GM20431 (cell line): ENCODE measurements at regions not wholly inside any gene's neighbourhood (a gene's known extent, or its start where the extent isn't known, plus 50 kb on each side); places are given as distances from the start of the nearest gene placed in this dataset.

ENCODE experiments used
- in situ Hi-C: fragments of 300-500 bp; cut with MseI, MboI; formaldehyde crosslinking; loops from one replicate; pipeline ENCODE4 v1.15.0; 2020; ENCODE audit warnings: low sequenced_read_pairs; ENCODE audit not compliant: unreplicated experiment

DNA sequence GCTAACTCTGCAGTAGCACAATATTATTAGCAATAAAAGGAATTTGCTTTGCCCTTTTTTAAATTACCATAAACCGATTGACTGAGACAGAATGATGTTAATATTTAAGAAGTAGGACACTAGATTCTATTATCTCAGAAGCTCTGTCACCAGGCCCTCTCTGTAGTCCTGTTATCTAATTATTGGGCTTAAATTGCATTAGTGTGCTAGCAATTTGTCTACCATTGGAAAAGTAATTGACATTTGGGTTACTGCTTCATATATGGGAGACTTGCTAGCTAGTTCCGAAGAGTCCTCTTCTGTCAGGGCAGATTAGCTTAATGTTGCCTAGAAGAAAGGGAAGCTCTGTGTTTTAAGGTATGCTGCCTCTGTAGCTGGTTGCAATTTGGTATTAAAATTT is 1107.3 kb upstream of the EEF2KMT start:
- in situ Hi-C loops: no loop called here

DNA sequence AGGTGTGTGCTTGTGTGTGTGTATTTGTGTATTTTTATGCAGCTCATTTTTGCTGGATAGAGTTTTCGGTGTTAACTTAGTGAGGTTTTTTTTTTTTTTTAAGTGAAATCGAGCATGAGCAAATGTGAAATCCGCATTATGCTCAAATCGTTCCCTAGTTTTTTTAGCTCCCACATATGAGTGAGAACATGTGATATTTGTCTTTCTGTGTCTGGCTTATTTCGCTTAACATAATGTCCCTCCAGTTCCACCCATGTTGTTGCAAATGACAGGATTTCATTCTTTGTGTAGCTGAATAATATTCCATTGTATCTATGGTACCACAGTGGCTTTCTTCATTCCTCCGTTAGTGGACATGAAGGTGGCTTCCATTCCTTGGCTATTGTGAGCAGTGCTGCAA is 1103.3 kb upstream of the EEF2KMT start:
- in situ Hi-C loops: no loop called here

DNA sequence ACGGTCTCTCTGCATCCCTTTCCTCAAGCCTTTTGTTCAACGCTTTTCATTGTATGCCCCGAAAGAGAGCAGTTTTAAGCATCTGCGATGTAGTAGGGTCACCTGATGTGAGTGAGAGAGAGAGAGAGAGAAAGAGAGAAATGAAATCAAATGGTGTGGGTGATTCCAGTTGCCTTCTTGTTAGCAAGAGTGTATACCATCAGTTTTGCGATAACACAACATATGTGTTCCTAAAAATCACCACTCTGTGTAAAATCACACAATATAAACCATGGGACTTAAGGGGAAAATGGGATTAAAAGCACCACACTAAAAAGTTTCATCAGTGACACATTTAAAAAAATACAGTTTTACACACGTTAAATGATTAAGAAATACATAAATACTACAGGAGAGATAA is 1102.7 kb upstream of the EEF2KMT start:
- in situ Hi-C loops: no loop called here

DNA sequence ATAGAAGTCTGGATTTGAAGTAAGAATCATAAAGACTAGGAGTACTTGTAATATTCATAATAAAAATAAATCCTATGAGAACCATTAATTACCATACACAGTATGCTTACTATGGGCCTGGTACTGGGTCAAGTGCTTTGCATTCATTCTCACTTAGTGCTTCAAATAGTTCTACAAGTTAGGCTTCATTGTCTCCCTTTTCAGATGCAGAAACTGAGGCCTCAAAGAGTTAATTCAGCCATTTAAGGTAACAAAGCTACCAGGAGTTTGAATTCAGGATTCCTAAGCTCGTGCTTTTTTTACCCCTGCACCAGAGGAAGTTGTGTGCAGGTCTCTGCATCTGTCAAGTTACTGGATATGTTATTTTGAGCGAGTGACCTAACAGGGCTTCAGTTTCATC is 1098.4 kb upstream of the EEF2KMT start:
- in situ Hi-C loops: no loop called here

DNA sequence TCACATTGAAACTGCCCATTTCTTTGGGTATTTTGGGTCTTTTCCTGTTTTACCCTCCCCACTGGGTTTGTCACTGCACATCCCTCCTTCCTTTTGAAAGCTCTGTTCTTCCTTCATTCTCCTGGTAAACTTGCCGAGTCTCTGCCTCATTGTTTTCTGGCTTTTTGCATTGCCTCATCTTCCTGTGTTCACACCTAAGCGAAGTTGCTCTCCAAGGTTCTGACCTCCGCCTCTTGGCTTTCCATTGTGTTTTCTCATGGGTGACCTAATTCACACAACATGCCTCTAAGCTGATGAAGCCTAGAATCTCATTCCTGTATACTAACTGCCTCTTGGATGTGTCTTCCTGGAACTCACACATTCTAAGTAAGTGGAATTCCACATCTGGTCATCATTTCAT is 1096.1 kb upstream of the EEF2KMT start:
- in situ Hi-C loops: no loop called here

DNA sequence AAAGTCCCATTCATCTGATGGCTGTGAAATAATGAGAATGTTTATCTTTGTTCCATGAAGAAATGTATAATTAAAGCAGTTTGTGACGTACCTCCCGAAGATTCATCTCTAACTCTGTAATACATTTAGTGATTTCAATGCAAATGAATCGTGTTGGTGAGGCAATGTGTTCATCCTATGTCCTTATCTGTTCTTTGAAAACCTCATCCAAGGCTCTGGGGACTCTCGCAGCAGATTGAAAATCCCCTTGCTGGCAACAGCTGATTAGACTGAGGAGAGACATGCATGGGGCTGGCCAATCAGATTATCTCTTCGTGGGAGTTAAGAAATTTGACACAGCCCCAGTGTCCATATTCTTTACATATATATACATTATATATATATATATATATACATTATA is 1095.4 kb upstream of the EEF2KMT start:
- in situ Hi-C loops: no loop called here

DNA sequence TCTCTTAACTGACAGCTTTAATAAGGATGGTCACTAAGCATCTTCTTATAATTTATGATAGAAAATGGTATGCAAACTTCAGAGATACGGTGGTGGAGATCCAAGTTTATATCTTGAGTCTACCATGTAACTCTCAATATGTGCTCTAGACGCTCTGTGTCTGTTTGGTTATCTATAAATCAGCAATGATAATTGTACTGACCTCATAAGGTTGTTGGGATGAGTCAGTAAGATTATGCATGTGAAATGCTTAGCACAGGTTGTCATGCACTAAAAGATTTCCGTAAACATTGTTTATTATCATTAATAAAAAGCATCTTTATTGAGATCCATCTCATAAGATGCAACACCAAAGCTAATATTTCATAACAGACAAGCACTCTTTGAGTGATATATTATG is 1094.9 kb upstream of the EEF2KMT start:
- in situ Hi-C loops: no loop called here

DNA sequence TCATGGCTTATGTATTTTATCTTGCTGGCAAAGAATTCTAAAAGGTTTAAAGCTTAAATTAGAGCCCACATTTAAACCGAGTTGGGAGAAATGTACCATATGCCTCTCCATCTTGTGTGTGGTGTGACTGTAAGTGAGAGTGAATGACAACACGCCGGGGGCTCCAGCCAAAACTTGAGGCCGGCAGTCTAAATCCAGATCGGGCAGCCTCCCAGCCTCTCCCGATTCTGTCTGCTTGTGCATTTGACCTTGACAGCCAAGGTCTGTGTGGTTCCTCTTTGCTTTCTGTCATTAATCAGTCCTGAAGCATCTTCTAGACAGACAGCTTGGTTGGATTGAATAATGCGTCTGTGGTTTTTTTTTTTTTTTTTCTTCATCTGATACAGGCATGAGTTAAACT is 1093.2 kb upstream of the EEF2KMT start:
- in situ Hi-C loops: no loop called here

DNA sequence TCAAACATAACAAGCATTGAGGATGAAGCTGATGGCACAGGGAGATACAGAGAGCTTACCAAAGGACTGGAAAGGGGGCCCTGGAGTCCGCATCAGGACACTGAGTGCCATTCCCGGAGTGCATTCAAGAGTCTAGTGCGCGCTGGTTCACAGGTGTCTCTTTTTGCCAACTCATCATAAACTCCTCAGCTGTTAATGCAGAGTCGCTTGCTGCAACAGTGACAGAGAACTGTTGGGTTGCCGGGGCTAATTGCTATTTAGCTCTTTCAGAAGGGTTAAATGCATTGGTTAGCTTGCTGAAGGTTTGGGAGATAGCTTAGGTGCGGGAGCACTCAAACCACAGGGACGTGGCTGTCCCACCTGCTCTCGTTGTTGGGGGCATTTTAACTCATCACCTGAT is 1091.6 kb upstream of the EEF2KMT start:
- in situ Hi-C loops: no loop called here

DNA sequence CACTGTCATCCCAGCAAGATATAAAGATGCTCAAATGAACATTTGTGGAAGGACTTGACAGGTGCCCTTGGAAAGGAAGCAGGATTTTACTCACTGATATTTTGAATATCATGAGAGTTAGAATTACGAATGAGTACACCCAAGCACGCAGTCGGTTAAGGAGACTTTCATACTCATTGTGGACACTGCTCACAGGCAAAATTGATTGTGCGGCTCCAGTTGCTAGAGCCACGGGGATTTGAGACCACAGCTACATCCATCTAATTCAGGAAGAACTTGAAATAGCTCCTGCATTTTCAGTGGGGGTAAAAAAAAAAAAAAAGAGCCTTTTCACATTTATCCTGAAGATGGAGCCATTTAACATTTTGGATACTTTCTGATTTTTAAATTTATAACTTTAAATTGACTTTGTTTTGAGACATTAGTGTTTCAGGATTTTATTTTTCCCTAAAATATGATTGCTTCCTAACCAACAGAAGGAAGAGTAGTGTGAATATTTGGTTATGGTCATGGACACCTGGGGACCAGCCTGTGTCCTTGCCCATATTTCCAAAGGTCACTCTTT is 1080.1 kb upstream of the EEF2KMT start:
- in situ Hi-C loops: no loop called here

DNA sequence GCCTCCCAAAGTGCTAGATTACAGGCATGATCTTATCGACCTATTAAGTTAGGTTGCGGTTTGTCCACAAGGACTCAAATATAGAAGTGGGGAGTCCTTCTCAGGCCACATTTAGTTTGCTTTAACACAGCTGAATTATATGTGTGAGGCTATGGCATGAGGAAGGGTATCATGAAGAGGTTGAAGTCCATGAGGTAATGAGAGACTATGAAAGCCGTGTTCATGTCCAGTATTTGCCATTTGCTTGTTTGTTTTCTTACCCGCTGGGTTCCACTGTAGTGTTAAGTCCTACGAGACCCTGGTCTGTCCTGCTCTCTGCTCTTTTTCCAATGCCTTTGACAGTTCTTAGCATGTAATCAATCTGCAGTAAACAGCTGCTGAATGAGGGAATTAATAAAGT is 1072.4 kb upstream of the EEF2KMT start:
- in situ Hi-C loops: loop anchor here (25.0 kb wide), 1 partner anchor 92 kb away; no protein-coding TSS in a partner anchor

DNA sequence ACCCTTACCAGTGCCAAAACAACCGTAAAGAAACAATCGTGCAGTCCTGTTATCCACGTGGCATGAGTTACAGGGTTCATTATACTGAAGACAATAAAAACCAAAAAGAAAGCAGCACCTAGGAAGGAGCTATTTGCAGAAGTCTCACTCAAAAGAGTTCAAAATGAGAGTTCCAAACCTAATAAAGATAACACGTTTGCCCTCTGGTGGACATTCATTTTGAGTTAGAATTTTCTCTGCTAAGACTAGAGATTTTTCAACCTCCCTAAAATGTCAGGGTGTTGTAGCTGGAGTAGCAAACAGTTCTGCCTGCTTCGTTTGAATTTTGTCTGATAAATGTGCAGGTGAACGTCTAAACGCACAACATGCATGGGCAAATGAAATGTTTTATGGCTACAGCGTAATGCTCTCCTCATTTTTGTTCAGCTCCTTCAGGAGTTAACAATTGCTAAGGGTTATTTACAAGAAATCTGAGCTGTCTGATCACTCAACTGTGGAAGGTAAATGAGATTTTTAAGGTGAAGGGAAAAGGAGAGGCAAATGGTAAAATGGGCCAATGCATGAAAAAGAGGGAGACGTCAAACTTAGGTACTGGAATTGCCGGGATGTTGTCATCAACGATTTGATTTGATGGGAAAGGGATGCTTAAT is 1067.9 kb upstream of the EEF2KMT start:
- in situ Hi-C loops: loop anchor here (25.0 kb wide), 1 partner anchor 97 kb away; no protein-coding TSS in a partner anchor

DNA sequence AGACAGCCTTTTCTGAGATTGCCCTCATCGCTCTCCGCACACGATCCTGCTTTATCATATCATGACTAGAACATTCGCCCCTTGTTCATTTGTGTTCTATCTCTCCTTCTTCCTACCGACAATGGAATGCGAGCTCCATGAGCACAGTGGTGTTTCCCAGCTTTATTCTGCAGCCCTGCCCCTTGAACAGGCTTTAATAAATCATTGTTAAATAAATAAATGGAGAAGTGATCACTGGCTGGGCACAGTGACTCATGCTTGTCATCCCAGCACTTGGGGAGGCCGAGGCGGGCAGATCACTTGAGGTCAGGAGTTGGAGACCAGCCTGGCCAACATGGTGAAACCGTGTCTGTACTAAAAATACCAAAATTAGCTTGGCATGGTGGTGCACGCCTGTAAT is 1063.3 kb upstream of the EEF2KMT start:
- in situ Hi-C loops: loop anchor here (25.0 kb wide), 1 partner anchor 101 kb away; no protein-coding TSS in a partner anchor

DNA sequence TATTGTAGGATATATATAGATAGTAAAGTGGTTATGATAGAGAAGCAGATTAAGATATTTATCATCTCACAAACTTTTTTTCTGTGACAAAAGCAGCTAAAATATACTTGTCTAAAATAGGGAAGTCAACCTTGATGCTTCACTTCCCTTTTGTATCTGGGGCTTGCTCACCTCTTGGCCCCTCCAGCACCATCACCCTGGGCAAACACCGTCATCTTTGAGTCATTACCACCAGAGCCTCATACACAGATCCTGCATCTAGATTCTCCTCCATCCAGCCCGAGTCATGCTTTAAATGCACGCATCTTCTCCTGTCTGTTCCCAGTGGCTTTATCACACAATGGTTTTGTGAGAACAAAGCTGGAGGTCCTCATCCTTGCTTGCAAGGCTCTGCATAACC is 1062.7 kb upstream of the EEF2KMT start:
- in situ Hi-C loops: loop anchor here (25.0 kb wide), 1 partner anchor 102 kb away; no protein-coding TSS in a partner anchor

DNA sequence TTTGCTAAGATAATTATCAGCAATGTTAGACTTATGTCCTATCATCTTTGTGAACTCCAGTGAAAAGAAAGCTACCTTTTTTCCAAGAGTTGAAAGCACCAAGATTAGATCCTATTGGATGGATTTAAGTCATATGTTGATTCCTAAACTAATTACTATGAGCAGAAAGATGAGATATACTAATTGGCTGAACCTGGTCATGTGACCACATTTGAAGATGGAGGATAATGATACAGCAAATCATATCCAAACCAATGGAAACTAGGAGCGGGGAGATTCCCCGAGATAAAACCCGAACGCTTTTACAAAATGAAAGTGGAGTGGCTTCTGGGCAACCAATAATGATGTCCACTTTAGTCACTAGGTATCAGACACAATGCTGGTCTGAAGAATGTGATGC is 1060.2 kb upstream of the EEF2KMT start:
- in situ Hi-C loops: loop anchor here (25.0 kb wide), 1 partner anchor 104 kb away; no protein-coding TSS in a partner anchor

DNA sequence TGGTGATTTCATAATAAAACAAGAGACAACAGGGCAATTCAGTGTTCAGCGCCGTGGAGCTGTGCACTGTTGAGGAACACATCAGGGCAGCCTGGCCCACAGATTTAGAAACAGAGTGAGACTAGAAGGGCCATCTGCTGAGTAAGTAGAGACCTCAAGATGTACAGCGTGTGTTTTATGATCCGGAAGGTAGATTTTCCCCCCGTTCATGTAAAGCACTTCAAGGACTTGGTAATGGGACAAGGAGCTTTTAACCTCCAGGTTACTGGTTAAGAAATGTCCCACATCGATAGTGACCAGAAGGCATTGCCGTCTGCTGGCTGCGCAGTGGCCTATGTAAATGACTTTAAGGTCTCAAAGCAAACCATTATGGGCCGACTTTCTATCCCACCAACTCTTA is 1057.7 kb upstream of the EEF2KMT start:
- in situ Hi-C loops: loop anchor here (25.0 kb wide), 1 partner anchor 107 kb away; no protein-coding TSS in a partner anchor

DNA sequence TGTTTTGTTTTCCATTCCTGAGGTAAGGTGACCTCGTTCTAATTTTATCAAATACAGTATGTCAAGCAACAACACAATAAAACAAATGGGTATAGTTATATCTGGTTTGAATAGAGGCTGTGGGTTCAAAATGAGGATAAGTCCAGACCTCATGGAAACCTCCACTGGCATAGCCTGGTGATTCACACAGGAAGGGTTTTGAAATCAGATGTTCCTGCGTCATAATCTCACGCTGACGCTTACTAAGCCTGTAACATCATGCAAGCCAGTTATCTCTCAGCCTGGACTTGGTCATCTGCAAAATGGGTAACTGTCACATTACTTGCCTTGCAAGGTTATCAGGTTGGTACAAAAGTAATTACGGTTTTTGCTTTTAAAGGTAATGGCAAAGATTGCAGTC is 1056.3 kb upstream of the EEF2KMT start:
- in situ Hi-C loops: loop anchor here (25.0 kb wide), 1 partner anchor 108 kb away; no protein-coding TSS in a partner anchor

DNA sequence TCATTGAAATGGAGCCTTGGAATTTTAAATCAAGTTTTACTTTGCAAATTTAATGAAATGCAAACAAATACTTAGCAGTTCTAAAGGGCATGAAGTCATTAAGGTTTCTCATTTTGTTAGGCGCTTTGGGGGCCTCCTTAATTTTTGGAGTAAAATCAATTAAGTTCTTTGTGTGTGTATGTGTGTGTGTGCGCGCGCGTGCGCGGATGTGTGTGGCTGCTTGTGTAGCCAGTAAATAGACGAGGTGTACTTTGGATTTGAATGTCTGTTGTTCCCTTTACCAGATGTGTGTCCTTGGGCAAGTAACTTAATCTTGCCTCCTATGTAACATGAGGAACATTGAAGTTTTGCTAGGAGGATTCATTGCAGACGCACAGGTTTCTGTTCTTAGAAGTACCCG is 1051.4 kb upstream of the EEF2KMT start:
- in situ Hi-C loops: no loop called here

DNA sequence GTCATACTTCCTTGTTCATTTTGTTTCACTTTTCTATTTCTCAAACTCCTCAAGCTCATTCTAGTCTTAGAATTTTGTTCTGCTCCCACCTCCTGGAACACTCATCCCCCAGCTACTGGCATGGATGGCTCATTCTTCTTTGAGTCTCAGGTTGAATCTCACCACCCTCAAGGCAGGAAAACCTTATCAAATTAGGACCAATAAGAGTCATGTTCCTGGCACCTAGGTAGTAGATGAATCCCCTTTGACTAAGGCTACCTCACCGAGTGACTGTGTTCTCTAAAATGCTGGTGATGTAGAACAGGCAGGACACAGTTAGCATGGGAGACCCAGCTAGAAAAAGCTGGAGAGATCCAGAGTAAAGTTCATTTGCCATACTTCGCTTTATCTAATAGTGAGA is 1050.8 kb upstream of the EEF2KMT start:
- in situ Hi-C loops: no loop called here

DNA sequence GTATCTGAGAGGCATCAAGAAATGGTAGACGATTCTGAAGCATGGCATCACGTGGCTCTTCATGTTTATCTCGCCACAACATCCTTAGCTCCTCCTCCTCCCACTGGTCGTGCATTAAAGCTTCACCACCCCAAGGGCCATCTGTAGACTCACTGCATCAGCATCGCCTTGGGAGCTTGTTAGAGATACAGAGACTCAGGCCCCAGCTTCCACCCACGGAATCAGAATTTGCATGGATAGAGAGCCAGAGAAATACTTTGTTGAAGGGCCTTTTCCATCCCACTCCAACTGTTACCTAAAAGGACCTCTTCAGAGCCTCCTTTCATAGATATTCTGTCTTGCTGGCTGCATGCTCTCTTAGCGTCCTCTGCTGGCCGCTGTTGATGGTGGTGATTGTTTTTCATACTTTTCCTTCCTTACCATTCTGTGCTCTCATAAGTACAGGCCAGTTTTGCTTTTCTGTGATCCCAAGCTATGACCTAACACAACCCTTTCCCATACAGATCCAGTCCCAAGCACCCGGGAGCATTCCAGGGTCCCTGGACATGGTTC is 1049.4 kb upstream of the EEF2KMT start:
- in situ Hi-C loops: no loop called here

DNA sequence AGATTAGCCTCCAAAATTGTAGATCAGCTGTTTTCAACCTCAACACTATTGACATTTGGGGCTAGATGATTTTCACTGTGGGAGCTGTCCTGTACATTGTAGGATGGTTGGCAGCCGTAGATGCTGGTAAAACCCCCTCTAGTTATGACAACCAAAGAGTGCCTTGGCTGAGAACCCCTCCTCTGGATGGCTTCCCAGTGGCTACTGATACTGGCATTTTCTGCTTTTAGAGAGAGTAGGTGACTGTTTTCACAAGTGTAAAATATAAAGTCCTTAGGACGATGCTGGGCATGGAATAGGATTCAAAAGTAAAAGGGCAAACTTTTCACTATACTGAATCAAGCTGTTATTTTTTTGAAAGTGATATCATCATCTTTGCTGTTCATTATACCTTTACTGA is 1048.8 kb upstream of the EEF2KMT start:
- in situ Hi-C loops: no loop called here

DNA sequence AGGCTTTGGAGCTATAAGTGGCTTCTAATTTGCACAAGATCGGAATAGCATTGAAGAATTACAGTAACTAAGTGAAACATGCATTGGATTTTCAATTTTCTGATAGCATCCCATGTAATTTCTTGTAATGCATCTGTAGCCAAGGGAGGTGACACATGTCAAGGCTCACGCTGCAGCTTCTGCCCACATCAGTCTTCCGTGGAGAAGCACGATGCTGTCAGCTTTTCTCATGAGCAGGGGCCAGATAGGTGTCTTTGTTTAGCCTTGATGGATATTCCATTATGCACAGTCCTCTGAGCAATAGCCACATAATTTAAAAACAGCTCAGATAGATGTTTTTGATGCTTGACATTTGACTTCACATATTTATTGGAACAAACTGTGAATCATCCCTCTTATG is 1046.9 kb upstream of the EEF2KMT start:
- in situ Hi-C loops: no loop called here
